GM23338 (cell line): ENCODE measurements at regions not wholly inside any gene's neighbourhood (a gene's known extent, or its start where the extent isn't known, plus 50 kb on each side); places are given as distances from the start of the nearest gene placed in this dataset.

Source experiments
- ATAC-seq: fragments of 200-7000 bp; cut with Tn5 transposase; 3 replicates; pipeline ENCODE4 v1.9.1; 2020
- DNase-seq: peaks from one replicate; pipeline ENCODE4 v3.0.0-alpha.2; 2015; ENCODE audit warnings: low spot score
- H2AFZ ChIP-seq: fragments of 200-600 bp; sonication (generic); 2 replicates; pipeline ENCODE4 v1.8.0; 2016; ENCODE audit warnings: antibody characterized with exemption, mild to moderate bottlenecking, moderate library complexity
- H3F3A ChIP-seq: fragments of 200-600 bp; sonication (generic); replicated peaks from 2 replicates; pipeline ENCODE4 v1.8.0; 2017; ENCODE audit warnings: antibody characterized with exemption, mixed run types, low read depth
- H3K27ac ChIP-seq: fragments of 200-600 bp; sonication (generic); 2 replicates; pipeline ENCODE4 v1.6.1; 2016; ENCODE audit warnings: low read depth
- H3K27me3 ChIP-seq: fragments of 200-600 bp; sonication (generic); 2 replicates; pipeline ENCODE4 v1.8.0; 2016; ENCODE audit warnings: mild to moderate bottlenecking, mixed run types, moderate library complexity; ENCODE audit not compliant: insufficient read depth
- H3K36me3 ChIP-seq: fragments of 200-600 bp; sonication (generic); 2 replicates; pipeline ENCODE4 v1.8.0; 2016; ENCODE audit warnings: mild to moderate bottlenecking; ENCODE audit not compliant: insufficient read depth
- H3K4me1 ChIP-seq: fragments of 200-600 bp; sonication (generic); 2 replicates; pipeline ENCODE4 v1.8.0; 2016; ENCODE audit warnings: mild to moderate bottlenecking, moderate library complexity; ENCODE audit not compliant: insufficient read depth
- H3K4me2 ChIP-seq: fragments of 200-600 bp; sonication (generic); 2 replicates; pipeline ENCODE4 v1.7.1; 2017; ENCODE audit warnings: mixed run types
- H3K4me3 ChIP-seq: fragments of 200-600 bp; sonication (generic); 2 replicates; pipeline ENCODE4 v1.6.1; 2016; ENCODE audit warnings: mixed run types
- H3K79me2 ChIP-seq: fragments of 200-600 bp; sonication (generic); replicated peaks from 2 replicates; pipeline ENCODE4 v1.8.0; 2017; ENCODE audit warnings: mild to moderate bottlenecking; ENCODE audit not compliant: insufficient read depth
- H3K9me2 ChIP-seq: fragments of 200-600 bp; sonication (generic); 2 replicates; pipeline ENCODE4 v1.8.0; 2017; ENCODE audit not compliant: insufficient read depth
- H4K20me1 ChIP-seq: fragments of 200-600 bp; sonication (generic); replicated peaks from 2 replicates; pipeline ENCODE4 v1.8.0; 2017; ENCODE audit warnings: mild to moderate bottlenecking; ENCODE audit not compliant: insufficient read depth
- H3K27ac Mint-ChIP-seq: 2 replicates; pipeline ENCODE4 v1.8.0; 2020; ENCODE audit warnings: inconsistent platforms, mild to moderate bottlenecking, moderate library complexity, mixed read lengths
- H3K27me3 Mint-ChIP-seq: 3 replicates; pipeline ENCODE4 v1.8.0; 2022; ENCODE audit warnings: low read depth, mild to moderate bottlenecking, moderate library complexity, mixed read lengths, inconsistent platforms; ENCODE audit not compliant: insufficient read depth, poor library complexity
- H3K36me3 Mint-ChIP-seq: 3 replicates; pipeline ENCODE4 v1.8.0; 2021; ENCODE audit warnings: low read depth, mild to moderate bottlenecking, inconsistent platforms, moderate library complexity, mixed read lengths
- H3K4me1 Mint-ChIP-seq: 3 replicates; pipeline ENCODE4 v1.8.0; 2020; ENCODE audit warnings: mild to moderate bottlenecking, inconsistent platforms, mixed read lengths
- H3K4me3 Mint-ChIP-seq: 3 replicates; pipeline ENCODE4 v1.8.0; 2021; ENCODE audit warnings: moderate library complexity, mild to moderate bottlenecking, inconsistent platforms, mixed read lengths
- H3K9me3 Mint-ChIP-seq: 3 replicates; pipeline ENCODE4 v1.8.0; 2020; ENCODE audit warnings: moderate library complexity, mild to moderate bottlenecking, inconsistent platforms, mixed read lengths
- CREB1 ChIP-seq: fragments of 250-450 bp; sonication (Bioruptor Pico); IDR thresholded peaks from 2 replicates; pipeline ENCODE4 v1.5.0; 2020; ENCODE audit warnings: low read depth, mild to moderate bottlenecking, moderate library complexity
- EZH2 ChIP-seq: fragments of 200-600 bp; sonication (generic); IDR thresholded peaks from one replicate; pipeline ENCODE4 v1.8.0; 2017; ENCODE audit warnings: antibody characterized with exemption, mild to moderate bottlenecking, low read depth; ENCODE audit not compliant: unreplicated experiment
- EZH2phosphoT487 ChIP-seq: fragments of 200-600 bp; sonication (generic); IDR thresholded peaks from one replicate; pipeline ENCODE4 v1.8.1; 2018; ENCODE audit warnings: antibody characterized with exemption; ENCODE audit not compliant: unreplicated experiment
- JUNB ChIP-seq: IDR thresholded peaks from one replicate; pipeline ENCODE4 v1.6.1; 2016; ENCODE audit warnings: antibody characterized with exemption; ENCODE audit not compliant: unreplicated experiment
- NANOG ChIP-seq: IDR thresholded peaks from 2 replicates; pipeline ENCODE4 v1.6.1; 2016; ENCODE audit warnings: antibody characterized with exemption, borderline replicate concordance
- POLR2AphosphoS5 ChIP-seq: IDR thresholded peaks from 2 replicates; pipeline ENCODE4 v1.6.1; 2016; ENCODE audit warnings: antibody characterized with exemption, low read depth
- STAT1 ChIP-seq: IDR thresholded peaks from one replicate; pipeline ENCODE4 v1.6.1; 2016; ENCODE audit warnings: antibody characterized with exemption; ENCODE audit not compliant: unreplicated experiment
- ZNF114 ChIP-seq: fragments of 250-450 bp; sonication (Bioruptor Pico); IDR thresholded peaks from 2 replicates; pipeline ENCODE4 v1.5.0; 2020; ENCODE audit warnings: mild to moderate bottlenecking, moderate library complexity
- ZNF331 ChIP-seq: fragments of 250-450 bp; sonication (Bioruptor Pico); IDR thresholded peaks from 2 replicates; pipeline ENCODE4 v1.5.0; 2020; ENCODE audit warnings: low read depth, mild to moderate bottlenecking, moderate library complexity
- TF ChIP-seq, protein P1 (sequence below): IDR thresholded peaks from 2 replicates; pipeline ENCODE4 v1.6.1; 2016; ENCODE audit warnings: antibody characterized with exemption
- TF ChIP-seq, protein P2 (sequence below): IDR thresholded peaks from one replicate; pipeline ENCODE4 v1.6.1; 2018; ENCODE audit warnings: antibody characterized with exemption; ENCODE audit not compliant: unreplicated experiment

GRCh38 chr1:166272851-166273250 lies 106.0 kb upstream of the FAM78B start (continued):
- TF ChIP-seq, protein P1, sequence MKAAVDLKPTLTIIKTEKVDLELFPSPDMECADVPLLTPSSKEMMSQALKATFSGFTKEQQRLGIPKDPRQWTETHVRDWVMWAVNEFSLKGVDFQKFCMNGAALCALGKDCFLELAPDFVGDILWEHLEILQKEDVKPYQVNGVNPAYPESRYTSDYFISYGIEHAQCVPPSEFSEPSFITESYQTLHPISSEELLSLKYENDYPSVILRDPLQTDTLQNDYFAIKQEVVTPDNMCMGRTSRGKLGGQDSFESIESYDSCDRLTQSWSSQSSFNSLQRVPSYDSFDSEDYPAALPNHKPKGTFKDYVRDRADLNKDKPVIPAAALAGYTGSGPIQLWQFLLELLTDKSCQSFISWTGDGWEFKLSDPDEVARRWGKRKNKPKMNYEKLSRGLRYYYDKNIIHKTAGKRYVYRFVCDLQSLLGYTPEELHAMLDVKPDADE, result no peak

GRCh38 chr1:166273618-166274017 lies 106.8 kb upstream of the FAM78B start:
- H3K36me3 ChIP-seq, result no peaks in the 10 kb centered on the region
- H3K4me3 ChIP-seq, result no peak overlapping the region
- H3K9me2 ChIP-seq, result no peaks in the 10 kb centered on the region
- no peaks in the 10 kb centered on the region for H3F3A ChIP-seq
- H3K27ac ChIP-seq, result no peak overlapping the region
- H3K4me1 ChIP-seq, result peaks cover 6% of the 10 kb centered on the region; the same call in 1 of the 2 replicates
- H3K36me3 Mint-ChIP-seq, result no peaks in the 10 kb centered on the region; the same call in 1 of the 3 replicates
- no peak overlapping the region for H3K4me3 Mint-ChIP-seq
- H4K20me1 ChIP-seq, result no peaks in the 10 kb centered on the region
- TF ChIP-seq CREB1 (CRISPR knock-in tag), result no peak
- no peak for TF ChIP-seq ZNF331 (CRISPR knock-in tag)
- no peak for TF ChIP-seq JUNB
- TF ChIP-seq EZH2, result no peak
- TF ChIP-seq NANOG, result no peak
- TF ChIP-seq POLR2AphosphoS5, result no peak
- TF ChIP-seq, protein P2, sequence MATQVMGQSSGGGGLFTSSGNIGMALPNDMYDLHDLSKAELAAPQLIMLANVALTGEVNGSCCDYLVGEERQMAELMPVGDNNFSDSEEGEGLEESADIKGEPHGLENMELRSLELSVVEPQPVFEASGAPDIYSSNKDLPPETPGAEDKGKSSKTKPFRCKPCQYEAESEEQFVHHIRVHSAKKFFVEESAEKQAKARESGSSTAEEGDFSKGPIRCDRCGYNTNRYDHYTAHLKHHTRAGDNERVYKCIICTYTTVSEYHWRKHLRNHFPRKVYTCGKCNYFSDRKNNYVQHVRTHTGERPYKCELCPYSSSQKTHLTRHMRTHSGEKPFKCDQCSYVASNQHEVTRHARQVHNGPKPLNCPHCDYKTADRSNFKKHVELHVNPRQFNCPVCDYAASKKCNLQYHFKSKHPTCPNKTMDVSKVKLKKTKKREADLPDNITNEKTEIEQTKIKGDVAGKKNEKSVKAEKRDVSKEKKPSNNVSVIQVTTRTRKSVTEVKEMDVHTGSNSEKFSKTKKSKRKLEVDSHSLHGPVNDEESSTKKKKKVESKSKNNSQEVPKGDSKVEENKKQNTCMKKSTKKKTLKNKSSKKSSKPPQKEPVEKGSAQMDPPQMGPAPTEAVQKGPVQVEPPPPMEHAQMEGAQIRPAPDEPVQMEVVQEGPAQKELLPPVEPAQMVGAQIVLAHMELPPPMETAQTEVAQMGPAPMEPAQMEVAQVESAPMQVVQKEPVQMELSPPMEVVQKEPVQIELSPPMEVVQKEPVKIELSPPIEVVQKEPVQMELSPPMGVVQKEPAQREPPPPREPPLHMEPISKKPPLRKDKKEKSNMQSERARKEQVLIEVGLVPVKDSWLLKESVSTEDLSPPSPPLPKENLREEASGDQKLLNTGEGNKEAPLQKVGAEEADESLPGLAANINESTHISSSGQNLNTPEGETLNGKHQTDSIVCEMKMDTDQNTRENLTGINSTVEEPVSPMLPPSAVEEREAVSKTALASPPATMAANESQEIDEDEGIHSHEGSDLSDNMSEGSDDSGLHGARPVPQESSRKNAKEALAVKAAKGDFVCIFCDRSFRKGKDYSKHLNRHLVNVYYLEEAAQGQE, result no peak
- ATAC-seq, result no peak
- no peak for DNase-seq
- no peaks in the 10 kb centered on the region for H3K27me3 Mint-ChIP-seq
- peaks cover 16% of the 10 kb centered on the region; the same call in 2 of the 3 replicates for H3K9me3 Mint-ChIP-seq
- peaks cover 12% of the 10 kb centered on the region for H3K4me1 Mint-ChIP-seq
- no peak overlapping the region for H2AFZ ChIP-seq
- H3K79me2 ChIP-seq, result no peaks in the 10 kb centered on the region
- no peak overlapping the region for H3K27ac Mint-ChIP-seq
- no peak overlapping the region for H3K4me2 ChIP-seq
- no peaks in the 10 kb centered on the region for H3K27me3 ChIP-seq

- Histone ChIP-seq H3K27me3 (no peaks in the 10 kb centered on the region), H2AFZ (no peak overlapping the region), H3K9me2 (no peaks in the 10 kb centered on the region), H4K20me1 (no peaks in the 10 kb centered on the region), H3K4me3 (no peak overlapping the region), H3K36me3 (no peaks in the 10 kb centered on the region), H3K4me2 (no peak overlapping the region), H3K79me2 (no peaks in the 10 kb centered on the region), H3F3A (no peaks in the 10 kb centered on the region), H3K4me1 (no peaks in the 10 kb centered on the region), H3K27ac (no peak overlapping the region)
- H3K4me3 Mint-ChIP-seq, result no peak overlapping the region
- no peaks in the 10 kb centered on the region; the same call in 2 of the 3 replicates for H3K36me3 Mint-ChIP-seq
- peaks cover 3% of the 10 kb centered on the region; the same call in 2 of the 3 replicates for H3K9me3 Mint-ChIP-seq
- no peaks in the 10 kb centered on the region for H3K4me1 Mint-ChIP-seq
- H3K27me3 Mint-ChIP-seq, result no peaks in the 10 kb centered on the region
- no peak for ATAC-seq
- no peak overlapping the region for H3K27ac Mint-ChIP-seq
- DNase-seq, result no peak
- TF ChIP-seq ZNF114 (CRISPR knock-in tag) (no peak), NANOG (no peak), CREB1 (CRISPR knock-in tag) (no peak), EZH2phosphoT487 (no peak), STAT1 (no peak), ZNF331 (CRISPR knock-in tag) (no peak), POLR2AphosphoS5 (no peak)
- TF ChIP-seq, protein P2, result no peak
Measured at GRCh38 chr1:166282391-166283137, 115.8 kb upstream of the FAM78B start.
